ENCODE measurements at regions not wholly inside any gene's neighbourhood (a gene's known extent, or its start where the extent isn't known, plus 50 kb on each side); places are given as distances from the start of the nearest gene placed in this dataset.

DNA sequence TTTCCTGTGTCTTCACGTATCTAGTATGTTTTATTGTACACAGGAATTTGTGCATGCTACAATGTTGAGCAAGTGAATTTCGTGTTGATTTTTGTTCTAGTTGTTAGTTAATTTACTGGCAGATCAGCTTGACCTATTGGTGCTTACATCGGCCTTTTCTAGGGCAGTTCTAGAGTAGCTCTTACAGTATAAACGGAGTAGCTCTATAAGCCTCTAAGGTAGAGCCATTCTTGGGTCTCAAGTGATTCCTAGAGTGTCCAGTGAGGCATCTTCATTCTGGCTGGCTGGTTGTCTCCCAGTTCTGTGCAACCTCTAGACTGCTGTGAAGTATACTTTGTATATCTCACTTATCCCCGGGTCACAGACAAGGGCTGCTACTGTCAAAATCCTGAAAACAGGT, 364.6 kb downstream of the CDH10 start:
- ChIA-PET POLR2A (no interaction called here), CTCF (no interaction called here)
- H3K27me3 Mint-ChIP-seq, result no peaks in the 10 kb centered on the region
- H3K36me3 Mint-ChIP-seq (ENCODE audit: low read depth), result no peaks in the 10 kb centered on the region
- no peaks in the 10 kb centered on the region for H3K4me1 Mint-ChIP-seq
- no peak for DNase-seq
- peaks cover 3% of the 10 kb centered on the region for H3K9me3 Mint-ChIP-seq
- H3K27ac Mint-ChIP-seq, result no peak overlapping the region
- no peak overlapping the region for H3K4me3 Mint-ChIP-seq

DNA sequence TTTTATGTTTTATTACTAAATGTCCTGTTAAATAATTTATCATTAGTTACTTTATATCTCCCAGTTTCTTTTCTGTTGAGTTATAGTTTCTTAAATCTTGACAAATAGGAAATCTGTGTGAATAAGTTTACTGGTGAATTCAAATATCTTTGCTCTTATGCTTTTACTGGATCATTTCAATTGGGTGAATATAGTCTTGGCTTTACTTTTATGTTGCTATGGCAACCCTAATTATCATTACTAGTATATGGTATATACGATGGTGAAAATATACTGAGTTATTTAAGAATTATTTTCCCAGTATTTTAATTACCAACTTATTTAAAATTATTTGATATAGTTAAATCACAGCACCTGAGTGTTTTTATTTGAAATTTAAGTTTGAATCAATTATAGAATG, 363.0 kb downstream of the CDH10 start:
- Mint-ChIP-seq H3K36me3 (ENCODE audit: low read depth) (no peaks in the 10 kb centered on the region), H3K4me3 (no peak overlapping the region), H3K9me3 (peaks cover 8% of the 10 kb centered on the region), H3K27me3 (no peaks in the 10 kb centered on the region), H3K4me1 (no peaks in the 10 kb centered on the region), H3K27ac (no peak overlapping the region)
- DNase-seq, result no peak
- ChIA-PET CTCF (no interaction called here), POLR2A (no interaction called here)

DNA sequence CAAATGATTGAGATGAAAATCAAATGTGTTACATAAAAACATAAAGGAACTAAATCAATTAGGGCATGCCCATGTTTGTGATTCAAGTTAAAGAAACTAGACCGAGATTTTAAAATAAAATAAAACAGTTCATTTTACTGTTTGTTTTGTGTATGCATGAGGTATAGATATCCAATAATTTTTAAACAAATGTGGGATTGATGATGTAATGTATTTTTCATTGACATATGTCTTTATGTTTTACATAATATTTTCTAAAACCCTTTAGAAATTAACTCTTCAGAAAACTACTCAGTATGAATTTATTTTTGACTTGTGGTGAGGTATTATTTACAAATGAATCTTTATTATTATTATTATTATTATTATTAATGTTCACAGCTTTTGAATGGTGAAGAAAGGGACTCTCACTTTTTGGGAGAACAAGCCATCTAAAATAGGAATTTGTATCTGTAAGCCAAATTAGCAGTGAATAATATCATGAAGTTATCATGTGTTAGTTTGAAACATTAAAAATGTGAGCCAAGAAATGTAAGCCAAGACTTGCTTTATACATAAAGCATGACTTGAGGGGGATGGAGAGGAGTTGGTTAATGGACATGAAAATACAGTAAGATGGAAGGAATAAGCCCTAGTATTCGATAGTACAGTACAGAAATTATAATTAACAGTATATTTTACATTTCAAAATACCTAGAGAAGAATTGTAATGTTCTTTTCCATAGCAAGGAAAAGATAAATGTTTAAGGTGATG, 355.0 kb downstream of the CDH10 start:
- no peaks in the 10 kb centered on the region for H3K36me3 Mint-ChIP-seq (ENCODE audit: low read depth)
- H3K4me3 Mint-ChIP-seq, result no peak overlapping the region
- POLR2A ChIA-PET, result no interaction called here
- peaks cover 10% of the 10 kb centered on the region for H3K9me3 Mint-ChIP-seq
- no peak overlapping the region for H3K27ac Mint-ChIP-seq
- CTCF ChIA-PET, result no interaction called here
- H3K4me1 Mint-ChIP-seq, result no peaks in the 10 kb centered on the region
- no peak for DNase-seq
- H3K27me3 Mint-ChIP-seq, result no peaks in the 10 kb centered on the region

DNA sequence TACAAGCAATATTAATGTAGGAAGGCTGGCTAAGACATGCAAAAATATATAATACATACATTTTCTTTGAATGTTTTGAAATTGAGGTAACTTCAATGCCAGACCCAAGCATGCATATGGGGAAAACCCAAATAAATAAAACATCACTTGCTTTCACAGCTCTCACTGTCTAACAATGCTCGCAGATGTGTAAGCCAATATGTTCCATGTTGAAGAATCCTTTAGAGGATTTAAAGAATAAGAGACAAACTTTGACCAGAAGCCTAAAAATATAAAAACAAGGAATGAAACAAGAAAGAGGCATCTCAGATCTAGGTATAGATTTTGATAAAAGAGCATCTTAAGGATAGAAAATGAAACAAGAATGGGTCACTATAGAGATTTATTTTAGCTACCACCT, 354.2 kb downstream of the CDH10 start:
- no peaks in the 10 kb centered on the region for H3K36me3 Mint-ChIP-seq (ENCODE audit: low read depth)
- H3K27me3 Mint-ChIP-seq, result no peaks in the 10 kb centered on the region
- peaks cover 9% of the 10 kb centered on the region for H3K9me3 Mint-ChIP-seq
- CTCF ChIA-PET, result no interaction called here
- H3K4me3 Mint-ChIP-seq, result no peak overlapping the region
- no peaks in the 10 kb centered on the region for H3K4me1 Mint-ChIP-seq
- POLR2A ChIA-PET, result no interaction called here
- no peak for DNase-seq
- H3K27ac Mint-ChIP-seq, result no peak overlapping the region

DNA sequence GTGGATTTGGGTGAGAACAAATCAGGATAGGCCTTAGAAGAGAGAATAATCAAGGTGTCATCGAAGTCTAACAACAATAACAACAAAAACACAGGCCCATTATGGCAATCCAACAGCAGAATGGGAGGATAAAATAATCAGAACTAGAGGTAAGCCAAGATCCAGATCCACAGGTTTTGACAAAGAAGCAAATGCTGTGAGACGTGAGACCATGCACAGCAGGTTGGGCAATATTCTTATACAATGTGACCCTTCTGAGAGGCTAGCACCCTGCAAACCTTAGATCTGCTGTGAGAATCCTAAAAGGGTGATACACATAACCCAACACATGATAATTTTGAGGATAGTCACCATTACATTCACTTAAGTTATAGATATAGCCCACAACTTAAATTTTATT, 352.9 kb downstream of the CDH10 start:
- Mint-ChIP-seq H3K27ac (no peak overlapping the region), H3K27me3 (no peaks in the 10 kb centered on the region), H3K4me3 (no peak overlapping the region), H3K9me3 (peaks cover 13% of the 10 kb centered on the region), H3K36me3 (ENCODE audit: low read depth) (no peaks in the 10 kb centered on the region), H3K4me1 (no peaks in the 10 kb centered on the region)
- no peak for DNase-seq
- POLR2A ChIA-PET, result no interaction called here
- CTCF ChIA-PET, result no interaction called here

DNA sequence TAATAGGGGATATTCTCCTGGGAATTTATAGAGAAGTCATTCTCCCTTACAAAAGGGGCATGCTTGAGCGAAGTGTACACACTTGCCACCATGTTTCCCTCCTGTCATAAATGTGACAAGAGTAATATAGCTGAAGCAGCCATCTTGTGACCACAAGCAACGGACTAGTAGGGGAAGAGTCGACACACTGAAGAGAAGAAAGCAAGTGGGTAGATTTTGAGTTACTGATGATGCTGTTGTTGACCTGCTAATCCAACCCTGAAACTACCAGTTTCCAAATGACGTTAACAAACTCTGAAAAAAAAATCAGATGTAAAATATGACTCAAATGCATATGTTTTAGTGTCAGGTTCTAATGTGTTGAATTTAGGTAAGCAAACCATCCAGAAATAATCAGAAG, 350.4 kb downstream of the CDH10 start:
- Mint-ChIP-seq H3K4me3 (no peak overlapping the region), H3K4me1 (no peaks in the 10 kb centered on the region), H3K36me3 (ENCODE audit: low read depth) (no peaks in the 10 kb centered on the region), H3K9me3 (peaks cover 18% of the 10 kb centered on the region), H3K27me3 (no peaks in the 10 kb centered on the region), H3K27ac (no peak overlapping the region)
- DNase-seq, result no peak
- CTCF ChIA-PET, result no interaction called here
- POLR2A ChIA-PET, result no interaction called here

DNA sequence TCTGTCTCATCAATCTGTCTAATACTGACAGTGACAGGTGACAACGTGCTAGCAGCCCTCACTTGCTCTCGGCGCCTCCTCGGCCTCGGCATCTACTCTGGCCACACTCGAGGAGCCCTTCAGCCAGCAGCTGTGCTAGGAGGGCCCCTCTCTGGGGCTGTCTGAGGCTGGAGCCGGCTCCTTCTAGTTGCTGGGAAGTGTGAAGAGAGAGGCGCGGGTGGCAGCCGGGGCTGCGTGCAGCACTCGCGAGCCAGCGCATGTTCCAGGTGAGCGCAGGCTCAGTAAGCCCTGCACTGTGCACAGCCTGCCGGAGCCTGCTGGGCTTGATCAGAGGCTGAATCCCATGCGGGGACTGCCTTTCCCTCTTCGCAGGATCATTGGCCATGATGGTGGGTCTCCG, 330.7 kb downstream of the CDH10 start:
- Mint-ChIP-seq H3K36me3 (ENCODE audit: low read depth) (no peaks in the 10 kb centered on the region), H3K4me1 (no peaks in the 10 kb centered on the region), H3K27me3 (no peaks in the 10 kb centered on the region), H3K4me3 (no peak overlapping the region), H3K27ac (no peak overlapping the region), H3K9me3 (peaks cover 25% of the 10 kb centered on the region)
- CTCF ChIA-PET, result no interaction called here
- DNase-seq, result no peak
- POLR2A ChIA-PET, result no interaction called here

DNA sequence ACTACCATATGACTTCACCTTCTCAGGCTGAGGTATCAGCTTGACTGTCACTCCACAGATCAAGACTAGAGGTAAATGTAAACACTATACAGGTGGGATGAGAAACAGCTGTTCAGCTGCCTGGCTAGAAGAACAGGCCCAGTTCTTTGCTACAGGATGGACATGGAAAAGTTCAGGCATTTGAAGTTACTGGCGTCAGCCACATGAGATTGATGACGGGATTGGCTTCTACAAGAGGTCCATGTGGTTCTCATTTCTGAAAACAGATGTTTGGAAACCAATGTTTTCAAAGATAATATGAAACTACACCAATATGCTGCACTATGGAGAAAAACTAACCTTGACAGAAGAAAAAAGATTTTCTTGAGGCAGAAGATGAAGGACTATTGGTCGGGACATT, 324.1 kb downstream of the CDH10 start:
- ChIA-PET POLR2A (no interaction called here), CTCF (no interaction called here)
- Mint-ChIP-seq H3K4me1 (no peaks in the 10 kb centered on the region), H3K36me3 (ENCODE audit: low read depth) (no peaks in the 10 kb centered on the region), H3K9me3 (peaks cover 11% of the 10 kb centered on the region), H3K27me3 (no peaks in the 10 kb centered on the region), H3K27ac (no peak overlapping the region), H3K4me3 (no peak overlapping the region)
- no peak for DNase-seq

DNA sequence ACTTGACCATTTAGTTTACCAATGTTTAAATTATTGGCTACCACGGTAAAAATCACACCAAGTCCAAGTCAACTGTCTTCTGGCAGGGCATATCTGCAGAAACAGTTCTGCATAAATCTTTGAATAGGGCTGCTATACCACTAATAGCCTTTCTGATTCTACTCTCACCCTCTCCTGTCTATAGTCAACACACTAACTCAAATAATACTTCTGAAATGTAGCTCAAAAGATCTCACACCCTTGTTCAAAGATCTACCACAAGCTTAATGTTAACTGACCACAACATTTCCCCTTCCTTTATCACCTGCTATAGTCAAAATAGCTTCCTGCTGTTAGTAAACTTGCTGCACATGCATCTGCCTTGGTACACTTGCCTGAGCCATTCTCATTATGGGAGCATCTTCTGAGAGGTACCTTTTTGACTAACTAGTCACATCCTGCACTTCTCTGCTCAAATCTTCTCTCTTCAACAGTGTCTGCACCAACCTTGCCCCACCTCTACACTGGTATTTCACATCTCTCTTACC, 319.4 kb downstream of the CDH10 start:
- H3K4me3 Mint-ChIP-seq, result no peak overlapping the region
- H3K9me3 Mint-ChIP-seq, result peaks cover 19% of the 10 kb centered on the region
- POLR2A ChIA-PET, result no interaction called here
- H3K27ac Mint-ChIP-seq, result no peak overlapping the region
- H3K4me1 Mint-ChIP-seq, result no peaks in the 10 kb centered on the region
- no peak for DNase-seq
- no peaks in the 10 kb centered on the region for H3K36me3 Mint-ChIP-seq (ENCODE audit: low read depth)
- CTCF ChIA-PET, result no interaction called here
- H3K27me3 Mint-ChIP-seq, result no peaks in the 10 kb centered on the region

DNA sequence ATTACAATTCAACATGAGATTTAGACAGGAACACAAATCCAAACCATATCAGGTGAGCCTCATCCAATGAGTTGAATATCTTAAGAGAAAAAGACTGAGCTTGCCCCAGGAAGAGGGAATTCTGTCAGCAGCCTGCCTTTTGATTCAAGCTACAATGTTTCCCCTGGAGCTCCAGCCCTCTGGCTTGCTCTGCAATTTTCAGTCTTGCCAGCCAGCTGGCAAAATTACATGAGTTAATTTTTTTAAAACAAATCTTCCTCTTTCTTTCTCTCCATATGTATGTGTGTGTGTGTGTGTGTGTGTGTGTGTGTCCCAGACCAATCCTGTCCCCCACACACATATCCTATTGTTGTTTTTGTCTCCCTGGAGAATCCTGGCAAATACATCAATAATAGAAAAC, 313.2 kb downstream of the CDH10 start:
- Mint-ChIP-seq H3K4me1 (no peaks in the 10 kb centered on the region), H3K36me3 (ENCODE audit: low read depth) (no peaks in the 10 kb centered on the region), H3K27ac (no peak overlapping the region), H3K4me3 (no peak overlapping the region), H3K27me3 (no peaks in the 10 kb centered on the region), H3K9me3 (peaks cover 26% of the 10 kb centered on the region)
- ChIA-PET CTCF (no interaction called here), POLR2A (no interaction called here)
- no peak for DNase-seq

DNA sequence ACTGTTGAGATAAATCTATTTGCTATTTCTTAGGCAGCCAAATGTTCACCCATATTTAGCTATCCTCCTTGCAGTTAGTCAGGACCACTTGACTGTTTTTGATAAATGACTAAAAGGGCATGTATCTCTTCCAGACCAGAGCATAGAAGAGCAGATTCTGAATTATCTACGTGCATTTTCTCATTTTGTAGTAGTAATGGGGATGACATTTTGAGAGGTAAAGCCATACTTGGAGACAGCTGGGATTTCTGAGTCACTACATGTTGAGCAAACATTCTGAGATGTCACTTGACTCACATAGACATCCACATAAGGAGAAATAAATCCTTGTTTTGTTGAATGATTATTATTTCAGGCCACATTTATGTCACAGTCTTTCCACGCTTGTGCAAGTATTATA, 297.6 kb downstream of the CDH10 start:
- H3K4me3 Mint-ChIP-seq, result no peak overlapping the region
- ChIA-PET CTCF (no interaction called here), POLR2A (no interaction called here)
- H3K36me3 Mint-ChIP-seq (ENCODE audit: low read depth), result no peaks in the 10 kb centered on the region
- no peaks in the 10 kb centered on the region for H3K4me1 Mint-ChIP-seq
- H3K27ac Mint-ChIP-seq, result no peak overlapping the region
- H3K27me3 Mint-ChIP-seq, result no peaks in the 10 kb centered on the region
- DNase-seq, result no peak
- H3K9me3 Mint-ChIP-seq, result peaks cover 6% of the 10 kb centered on the region

DNA sequence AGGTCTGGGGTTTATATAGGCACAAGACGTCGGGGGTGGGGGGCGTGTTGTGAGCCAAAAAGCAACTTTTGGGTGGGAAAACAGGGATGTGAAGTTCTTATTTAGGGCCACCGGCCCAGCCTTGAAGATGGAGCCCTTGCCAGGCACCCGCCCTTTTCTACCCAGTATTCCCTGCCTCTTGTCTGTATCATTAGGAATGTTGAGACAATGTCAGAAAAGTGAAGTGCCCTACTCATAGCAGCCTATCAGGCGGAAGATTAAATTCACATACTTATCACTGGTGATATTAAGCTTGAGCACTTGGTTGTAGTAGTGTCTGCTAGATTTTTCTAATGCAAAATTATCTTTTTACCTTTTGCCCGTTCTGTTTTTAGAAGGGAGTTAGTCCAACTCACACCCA, 293.5 kb downstream of the CDH10 start:
- no peak overlapping the region for H3K4me3 Mint-ChIP-seq

DNA sequence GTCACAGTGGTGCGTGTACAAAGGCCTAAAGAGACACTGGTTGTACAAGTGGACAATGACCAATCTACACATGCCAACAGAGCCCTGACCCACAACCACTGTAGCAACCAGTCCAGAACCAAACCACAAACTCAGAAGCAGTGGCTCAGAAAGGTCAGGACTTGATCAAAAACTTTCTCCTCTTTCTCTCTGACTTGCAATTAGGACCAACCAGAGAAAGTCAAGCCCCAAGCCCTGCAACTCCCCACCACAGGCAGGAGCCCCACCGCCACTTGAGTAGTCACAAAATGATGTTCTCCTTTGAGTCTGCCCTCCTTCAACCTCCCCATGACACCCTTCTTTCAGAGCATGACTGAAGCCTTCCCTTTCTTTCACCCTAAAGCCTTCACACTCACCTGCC, 291.8 kb downstream of the CDH10 start:
- Mint-ChIP-seq H3K4me1 (no peaks in the 10 kb centered on the region), H3K36me3 (ENCODE audit: low read depth) (no peaks in the 10 kb centered on the region), H3K9me3 (peaks cover 8% of the 10 kb centered on the region), H3K27me3 (no peaks in the 10 kb centered on the region), H3K4me3 (no peak overlapping the region), H3K27ac (no peak overlapping the region)
- POLR2A ChIA-PET, result no interaction called here
- DNase-seq, result no peak
- CTCF ChIA-PET, result no interaction called here

More for the DNA sequence above, 293.5 kb downstream of the CDH10 start:
- POLR2A ChIA-PET, result no interaction called here
- no peaks in the 10 kb centered on the region for H3K36me3 Mint-ChIP-seq (ENCODE audit: low read depth)
- no peaks in the 10 kb centered on the region for H3K27me3 Mint-ChIP-seq
- CTCF ChIA-PET, result no interaction called here
- peaks cover 10% of the 10 kb centered on the region for H3K9me3 Mint-ChIP-seq
- DNase-seq, result no peak
- H3K4me1 Mint-ChIP-seq, result no peaks in the 10 kb centered on the region
- no peak overlapping the region for H3K27ac Mint-ChIP-seq

DNA sequence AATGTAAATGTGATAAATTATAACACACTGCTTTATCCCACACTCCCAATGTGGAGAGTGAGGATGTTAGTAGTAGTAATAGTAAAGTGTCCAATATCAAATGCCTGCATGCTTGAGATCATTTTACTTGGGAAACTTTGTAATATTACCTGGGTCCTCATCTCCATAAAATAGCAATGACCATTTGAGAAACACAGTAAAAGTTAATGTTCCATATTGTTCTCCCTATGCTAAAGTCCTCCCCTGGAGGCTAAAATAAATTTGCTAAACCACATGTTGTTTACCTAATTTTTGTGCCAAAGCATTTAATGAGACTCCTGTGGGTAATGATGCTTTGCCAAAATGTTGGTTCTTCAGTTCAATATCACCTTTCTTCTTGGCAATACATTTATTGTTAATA, 291.2 kb downstream of the CDH10 start:
- no peaks in the 10 kb centered on the region for H3K36me3 Mint-ChIP-seq (ENCODE audit: low read depth)
- H3K27ac Mint-ChIP-seq, result no peak overlapping the region
- no peak for DNase-seq
- no peaks in the 10 kb centered on the region for H3K4me1 Mint-ChIP-seq
- POLR2A ChIA-PET, result no interaction called here
- H3K27me3 Mint-ChIP-seq, result no peaks in the 10 kb centered on the region
- CTCF ChIA-PET, result no interaction called here
- H3K4me3 Mint-ChIP-seq, result no peak overlapping the region
- peaks cover 8% of the 10 kb centered on the region for H3K9me3 Mint-ChIP-seq

All from activated CD4-positive, alpha-beta T cell treated with anti-CD3 and anti-CD28 coated beads, Interleukin-2, amount 10 ng/mL, durations not matched to agents 7 days and 5 days (primary cell).